ENCODE measurements at regions not wholly inside any gene's neighbourhood (a gene's known extent, or its start where the extent isn't known, plus 50 kb on each side); places are given as distances from the start of the nearest gene placed in this dataset.
"Not testable (repeated sequence)": the region's sequence is repeated elsewhere in the genome, so short reads cannot be mapped to it uniquely, and the experiment has no call there.

- Histone ChIP-seq H3K27me3 (ENCODE audit: control insufficient read depth, insufficient read depth, low read length) (no peaks in the 10 kb centered on the region), H3K4me3 (ENCODE audit: low read depth, low read length) (no peak overlapping the region), H3K36me3 (ENCODE audit: control insufficient read depth, insufficient read depth, low read length) (no peaks in the 10 kb centered on the region)
- TF ChIP-seq, protein P1, sequence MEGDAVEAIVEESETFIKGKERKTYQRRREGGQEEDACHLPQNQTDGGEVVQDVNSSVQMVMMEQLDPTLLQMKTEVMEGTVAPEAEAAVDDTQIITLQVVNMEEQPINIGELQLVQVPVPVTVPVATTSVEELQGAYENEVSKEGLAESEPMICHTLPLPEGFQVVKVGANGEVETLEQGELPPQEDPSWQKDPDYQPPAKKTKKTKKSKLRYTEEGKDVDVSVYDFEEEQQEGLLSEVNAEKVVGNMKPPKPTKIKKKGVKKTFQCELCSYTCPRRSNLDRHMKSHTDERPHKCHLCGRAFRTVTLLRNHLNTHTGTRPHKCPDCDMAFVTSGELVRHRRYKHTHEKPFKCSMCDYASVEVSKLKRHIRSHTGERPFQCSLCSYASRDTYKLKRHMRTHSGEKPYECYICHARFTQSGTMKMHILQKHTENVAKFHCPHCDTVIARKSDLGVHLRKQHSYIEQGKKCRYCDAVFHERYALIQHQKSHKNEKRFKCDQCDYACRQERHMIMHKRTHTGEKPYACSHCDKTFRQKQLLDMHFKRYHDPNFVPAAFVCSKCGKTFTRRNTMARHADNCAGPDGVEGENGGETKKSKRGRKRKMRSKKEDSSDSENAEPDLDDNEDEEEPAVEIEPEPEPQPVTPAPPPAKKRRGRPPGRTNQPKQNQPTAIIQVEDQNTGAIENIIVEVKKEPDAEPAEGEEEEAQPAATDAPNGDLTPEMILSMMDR (IDR thresholded peaks at IDR 0.05; ENCODE audit: insufficient read depth, low read depth, low read length) = no peak
- ChIA-PET POLR2A (interaction anchor here (0.5 kb wide), 1 partner anchor 25 kb away, joined by 7 read pairs; no protein-coding TSS in a partner anchor), CTCF (interaction anchor here (0.5 to 1.1 kb wide), 2 partner anchors 12 to 181 kb away, joined by 3 read pairs; no protein-coding TSS in a partner anchor)
- DNase-seq (ENCODE audit: low read depth) = no peak
These were observed 105.0 kb upstream of the RBBP8 start for GRCh38 chr18:22828171-22828570.

DNA sequence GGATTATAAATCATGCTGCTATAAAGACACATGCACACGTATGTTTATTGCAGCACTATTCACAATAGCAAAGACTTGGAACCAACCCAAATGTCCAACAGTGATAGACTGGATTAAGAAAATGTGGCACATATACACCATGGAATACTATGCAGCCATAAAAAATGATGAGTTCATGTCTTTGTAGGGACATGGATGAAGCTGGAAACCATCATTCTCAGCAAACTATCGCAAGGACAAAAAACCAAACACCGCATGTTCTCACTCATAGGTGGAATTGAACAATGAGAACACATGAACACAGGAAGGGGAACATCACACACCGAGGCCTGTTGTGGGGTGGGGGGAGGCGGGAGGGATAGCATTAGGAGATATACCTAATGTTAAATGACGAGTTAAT is 104.5 kb upstream of the RBBP8 start:
- ChIA-PET CTCF (interaction anchor here (1.1 kb wide), 1 partner anchor 12 kb away, joined by 3 read pairs; no protein-coding TSS in a partner anchor), POLR2A (interaction anchor here (0.5 kb wide), 1 partner anchor 26 kb away, joined by 7 read pairs; no protein-coding TSS in a partner anchor)
- not testable (repeated sequence) for H3K36me3 ChIP-seq (ENCODE audit: control insufficient read depth, insufficient read depth, low read length); H3K4me3 ChIP-seq (ENCODE audit: low read depth, low read length); H3K27me3 ChIP-seq (ENCODE audit: control insufficient read depth, insufficient read depth, low read length); DNase-seq (ENCODE audit: low read depth)

- Histone ChIP-seq H3K4me3 (ENCODE audit: low read depth, low read length) (no peak overlapping the region), H3K36me3 (ENCODE audit: control insufficient read depth, insufficient read depth, low read length) (no peaks in the 10 kb centered on the region), H3K27me3 (ENCODE audit: control insufficient read depth, insufficient read depth, low read length) (no peaks in the 10 kb centered on the region)
- CTCF ChIA-PET = interaction anchor here (0.7 kb wide), 1 partner anchor 63 kb away, joined by 3 read pairs; no protein-coding TSS in a partner anchor
- TF ChIP-seq, protein P1 (IDR thresholded peaks at IDR 0.05; ENCODE audit: insufficient read depth, low read depth, low read length) = no peak
- no peak for DNase-seq (ENCODE audit: low read depth)
- POLR2A ChIA-PET = no interaction called here
These were observed 103.3 kb upstream of the RBBP8 start for GRCh38 chr18:22829781-22830180.

DNA sequence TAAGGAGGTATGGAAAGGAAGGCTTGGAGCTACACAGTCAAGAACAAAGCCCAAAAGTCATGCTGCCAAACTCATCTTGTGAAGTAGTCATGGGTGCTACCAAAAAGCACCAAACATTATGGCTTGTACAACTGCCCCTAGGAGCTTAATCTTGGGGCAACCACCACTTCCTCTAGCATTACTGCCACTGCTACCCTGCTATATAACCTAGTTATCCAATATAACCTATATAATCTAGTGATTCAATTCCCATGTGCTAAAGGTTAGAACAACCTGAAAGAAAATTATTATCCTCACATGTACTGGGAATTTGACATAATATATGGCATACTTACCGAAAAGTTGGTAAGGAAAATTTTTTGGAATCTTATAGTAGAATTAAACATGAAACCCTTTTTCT is 102.6 kb upstream of the RBBP8 start:
- TF ChIP-seq, protein P1 (IDR thresholded peaks at IDR 0.05; ENCODE audit: insufficient read depth, low read depth, low read length) = no peak
- POLR2A ChIA-PET = no interaction called here
- Histone ChIP-seq H3K36me3 (ENCODE audit: control insufficient read depth, insufficient read depth, low read length) (no peaks in the 10 kb centered on the region), H3K27me3 (ENCODE audit: control insufficient read depth, insufficient read depth, low read length) (no peaks in the 10 kb centered on the region), H3K4me3 (ENCODE audit: low read depth, low read length) (no peak overlapping the region)
- CTCF ChIA-PET = interaction anchor here (1.1 kb wide), 1 partner anchor 16 kb away, joined by 3 read pairs; no protein-coding TSS in a partner anchor
- no peak for DNase-seq (ENCODE audit: low read depth)

GRCh38 chr18:22831441-22831904 is 101.7 kb upstream of the RBBP8 start:
- CTCF ChIA-PET = interaction anchor here (1.1 kb wide), 1 partner anchor 15 kb away, joined by 3 read pairs; no protein-coding TSS in a partner anchor
- Histone ChIP-seq H3K36me3 (ENCODE audit: control insufficient read depth, insufficient read depth, low read length) (no peaks in the 10 kb centered on the region), H3K4me3 (ENCODE audit: low read depth, low read length) (no peak overlapping the region), H3K27me3 (ENCODE audit: control insufficient read depth, insufficient read depth, low read length) (no peaks in the 10 kb centered on the region)
- POLR2A ChIA-PET = no interaction called here
- DNase-seq (ENCODE audit: low read depth) = no peak
- TF ChIP-seq, protein P1 (IDR thresholded peaks at IDR 0.05; ENCODE audit: insufficient read depth, low read depth, low read length) = no peak

GRCh38 chr18:22836932-22837331 is 96.2 kb upstream of the RBBP8 start:
- ChIA-PET CTCF (interaction anchor here (1.2 kb wide), 1 partner anchor 22 kb away, joined by 3 read pairs; no protein-coding TSS in a partner anchor), POLR2A (no interaction called here)
- no peak for DNase-seq (ENCODE audit: low read depth)
- H3K36me3 ChIP-seq (ENCODE audit: control insufficient read depth, insufficient read depth, low read length) = no peaks in the 10 kb centered on the region
- TF ChIP-seq, protein P1 (IDR thresholded peaks at IDR 0.05; ENCODE audit: insufficient read depth, low read depth, low read length) = no peak
- no peak overlapping the region for H3K4me3 ChIP-seq (ENCODE audit: low read depth, low read length)
- H3K27me3 ChIP-seq (ENCODE audit: control insufficient read depth, insufficient read depth, low read length) = no peaks in the 10 kb centered on the region
